ENCODE measurements at regions not wholly inside any gene's neighbourhood (a gene's known extent, or its start where the extent isn't known, plus 50 kb on each side); places are given as distances from the start of the nearest gene placed in this dataset.
A peak's percentile ranks its signal among the peaks of the same experiment; 100 is the strongest.
"Not testable (repeated sequence)": the region's sequence is repeated elsewhere in the genome, so short reads cannot be mapped to it uniquely, and the experiment has no call there.

- not testable (repeated sequence) for H3K27me3 Mint-ChIP-seq; DNase-seq; H3K9me3 ChIP-seq (ENCODE audit: control insufficient read depth, low read length, poor library complexity, severe bottlenecking); ATAC-seq; H3K36me3 Mint-ChIP-seq (ENCODE audit: low read depth)
- peak overlapping the region; percentile 21 for H3K4me3 Mint-ChIP-seq
- peaks cover 60% of the 10 kb centered on the region for H3K4me1 Mint-ChIP-seq
- H3K27ac Mint-ChIP-seq = peak overlapping the region; percentile 97
Observed at GRCh38 chr3:56924700-56925099, 123.0 kb upstream of the ARHGEF3 start.

- no peaks in the 10 kb centered on the region for H3K27me3 Mint-ChIP-seq
- H3K9me3 ChIP-seq (ENCODE audit: control insufficient read depth, low read length, poor library complexity, severe bottlenecking) = no peaks in the 10 kb centered on the region
- H3K4me3 Mint-ChIP-seq = peak overlapping the region; percentile 70
- DNase-seq = peak in 2 of 3 donors; percentile 34 to 40
- ATAC-seq = peak; percentile 89
- H3K36me3 Mint-ChIP-seq (ENCODE audit: low read depth) = no peaks in the 10 kb centered on the region
- peak overlapping the region; percentile 97 for H3K27ac Mint-ChIP-seq
- peaks cover 65% of the 10 kb centered on the region for H3K4me1 Mint-ChIP-seq
Observed at GRCh38 chr3:56923526-56924224, 121.9 kb upstream of the ARHGEF3 start.

- no peaks in the 10 kb centered on the region for H3K27me3 Mint-ChIP-seq
- H3K4me1 Mint-ChIP-seq = peaks cover 73% of the 10 kb centered on the region
- H3K9me3 ChIP-seq (ENCODE audit: control insufficient read depth, low read length, poor library complexity, severe bottlenecking) = no peaks in the 10 kb centered on the region
- H3K4me3 Mint-ChIP-seq = peak overlapping the region; percentile 79
- H3K36me3 Mint-ChIP-seq (ENCODE audit: low read depth) = no peaks in the 10 kb centered on the region
- H3K27ac Mint-ChIP-seq = peak overlapping the region; percentile 97
- DNase-seq = no peak
- no peak for ATAC-seq
Observed at GRCh38 chr3:56921573-56922453, 120.1 kb upstream of the ARHGEF3 start.

GRCh38 chr3:56919797-56920195 lies 118.0 kb upstream of the ARHGEF3 start:
- Mint-ChIP-seq H3K4me3 (no peak overlapping the region), H3K27ac (peak overlapping the region; percentile 97), H3K27me3 (no peaks in the 10 kb centered on the region), H3K4me1 (peaks cover 69% of the 10 kb centered on the region), H3K36me3 (ENCODE audit: low read depth) (peaks cover 4% of the 10 kb centered on the region)
- DNase-seq (no peak), ATAC-seq (no peak)
- H3K9me3 ChIP-seq (ENCODE audit: control insufficient read depth, low read length, poor library complexity, severe bottlenecking) = no peaks in the 10 kb centered on the region

- peak overlapping the region; percentile 39 for H3K4me3 Mint-ChIP-seq
Observed at GRCh38 chr3:56919137-56919796, 117.5 kb upstream of the ARHGEF3 start.

GRCh38 chr3:56918111-56918568 lies 116.4 kb upstream of the ARHGEF3 start:
- H3K27ac Mint-ChIP-seq = peak overlapping the region; percentile 97
- ATAC-seq = no peak
- DNase-seq = no peak
- no peaks in the 10 kb centered on the region for H3K9me3 ChIP-seq (ENCODE audit: control insufficient read depth, low read length, poor library complexity, severe bottlenecking)
- no peaks in the 10 kb centered on the region for H3K27me3 Mint-ChIP-seq
- H3K36me3 Mint-ChIP-seq (ENCODE audit: low read depth) = peaks cover 7% of the 10 kb centered on the region
- H3K4me3 Mint-ChIP-seq = peak overlapping the region; percentile 98
- peaks cover 72% of the 10 kb centered on the region for H3K4me1 Mint-ChIP-seq

More at GRCh38 chr3:56919137-56919796, 117.5 kb upstream of the ARHGEF3 start:
- no peaks in the 10 kb centered on the region for H3K9me3 ChIP-seq (ENCODE audit: control insufficient read depth, low read length, poor library complexity, severe bottlenecking)
- ATAC-seq = no peak
- Mint-ChIP-seq H3K36me3 (ENCODE audit: low read depth) (peaks cover 4% of the 10 kb centered on the region), H3K27me3 (no peaks in the 10 kb centered on the region), H3K27ac (peak overlapping the region; percentile 97), H3K4me1 (peaks cover 72% of the 10 kb centered on the region)
- no peak for DNase-seq

GRCh38 chr3:56917361-56918110 lies 115.8 kb upstream of the ARHGEF3 start:
- no peaks in the 10 kb centered on the region for H3K27me3 Mint-ChIP-seq
- H3K27ac Mint-ChIP-seq = peak overlapping the region; percentile 97
- peaks cover 73% of the 10 kb centered on the region for H3K4me1 Mint-ChIP-seq
- no peaks in the 10 kb centered on the region for H3K9me3 ChIP-seq (ENCODE audit: control insufficient read depth, low read length, poor library complexity, severe bottlenecking)
- peak overlapping the region; percentile 98 for H3K4me3 Mint-ChIP-seq
- peaks cover 7% of the 10 kb centered on the region for H3K36me3 Mint-ChIP-seq (ENCODE audit: low read depth)
- peak; percentile 12 for ATAC-seq
- DNase-seq = no peak

- Mint-ChIP-seq H3K27me3 (no peaks in the 10 kb centered on the region), H3K27ac (peak overlapping the region; percentile 97), H3K36me3 (ENCODE audit: low read depth) (peaks cover 7% of the 10 kb centered on the region), H3K4me3 (peak overlapping the region; percentile 98), H3K4me1 (peaks cover 69% of the 10 kb centered on the region)
- no peaks in the 10 kb centered on the region for H3K9me3 ChIP-seq (ENCODE audit: control insufficient read depth, low read length, poor library complexity, severe bottlenecking)
- ATAC-seq = peak; percentile 18
- no peak for DNase-seq
Observed at GRCh38 chr3:56916716-56917360, 115.1 kb upstream of the ARHGEF3 start.

- Mint-ChIP-seq H3K4me1 (peaks cover 61% of the 10 kb centered on the region), H3K4me3 (peak overlapping the region; percentile 98), H3K27me3 (no peaks in the 10 kb centered on the region), H3K27ac (peak overlapping the region; percentile 97), H3K36me3 (ENCODE audit: low read depth) (peaks cover 7% of the 10 kb centered on the region)
- peak; percentile 42 to 60 (median 46) for DNase-seq
- H3K9me3 ChIP-seq (ENCODE audit: control insufficient read depth, low read length, poor library complexity, severe bottlenecking) = no peaks in the 10 kb centered on the region
- ATAC-seq = peak; percentile 89
Observed at GRCh38 chr3:56915966-56916586, 114.3 kb upstream of the ARHGEF3 start.

GRCh38 chr3:56914646-56915045 lies 112.9 kb upstream of the ARHGEF3 start:
- Mint-ChIP-seq H3K4me3 (peak overlapping the region; percentile 98), H3K27ac (peak overlapping the region; percentile 97), H3K27me3 (no peaks in the 10 kb centered on the region), H3K36me3 (ENCODE audit: low read depth) (peaks cover 7% of the 10 kb centered on the region), H3K4me1 (peaks cover 61% of the 10 kb centered on the region)
- no peaks in the 10 kb centered on the region for H3K9me3 ChIP-seq (ENCODE audit: control insufficient read depth, low read length, poor library complexity, severe bottlenecking)
- DNase-seq (no peak), ATAC-seq (no peak)

- no peaks in the 10 kb centered on the region for H3K9me3 ChIP-seq (ENCODE audit: control insufficient read depth, low read length, poor library complexity, severe bottlenecking)
- DNase-seq (no peak), ATAC-seq (no peak)
- H3K27ac Mint-ChIP-seq = no peak overlapping the region
- no peaks in the 10 kb centered on the region for H3K27me3 Mint-ChIP-seq
- H3K36me3 Mint-ChIP-seq (ENCODE audit: low read depth) = peaks cover 7% of the 10 kb centered on the region
- H3K4me3 Mint-ChIP-seq = no peak overlapping the region
- H3K4me1 Mint-ChIP-seq = peaks cover 54% of the 10 kb centered on the region
Observed at GRCh38 chr3:56911363-56911762, 109.6 kb upstream of the ARHGEF3 start.

GRCh38 chr3:56909349-56909748 lies 107.6 kb upstream of the ARHGEF3 start:
- no peak overlapping the region for H3K27ac Mint-ChIP-seq
- H3K36me3 Mint-ChIP-seq (ENCODE audit: low read depth) = peaks cover 3% of the 10 kb centered on the region
- H3K27me3 Mint-ChIP-seq = no peaks in the 10 kb centered on the region

More at GRCh38 chr3:56909349-56909748, 107.6 kb upstream of the ARHGEF3 start:
- DNase-seq (no peak), ATAC-seq (no peak)
- Mint-ChIP-seq H3K4me1 (peaks cover 51% of the 10 kb centered on the region), H3K4me3 (no peak overlapping the region)
- no peaks in the 10 kb centered on the region for H3K9me3 ChIP-seq (ENCODE audit: control insufficient read depth, low read length, poor library complexity, severe bottlenecking)
